BE2C (cell line): ENCODE measurements at regions not wholly inside any gene's neighbourhood (a gene's known extent, or its start where the extent isn't known, plus 50 kb on each side); places are given as distances from the start of the nearest gene placed in this dataset.

Source experiments
- DNase-seq: peaks from one replicate; pipeline ENCODE4 v3.0.0-alpha.2; 2020
- H3K27me3 ChIP-seq: fragments of 250-450 bp; sonication (Bioruptor Pico); 2 replicates; pipeline ENCODE4 v1.5.1; 2020; ENCODE audit warnings: mild to moderate bottlenecking
- H3K36me3 ChIP-seq: fragments of 250-450 bp; sonication (Bioruptor Pico); 2 replicates; pipeline ENCODE4 v1.5.1; 2020; ENCODE audit warnings: mild to moderate bottlenecking
- H3K4me1 ChIP-seq: fragments of 250-450 bp; sonication (Bioruptor Pico); 2 replicates; pipeline ENCODE4 v1.5.1; 2020
- H3K4me3 ChIP-seq: 2 replicates; pipeline ENCODE4 v1.5.1; 2011; ENCODE audit warnings: low read depth, low read length
- H3K9me3 ChIP-seq: fragments of 250-450 bp; sonication (Bioruptor Pico); 2 replicates; pipeline ENCODE4 v1.5.1; 2020
- TF ChIP-seq, protein P1 (sequence below): IDR thresholded peaks from 2 replicates; pipeline ENCODE4 v1.5.1; 2012; ENCODE audit warnings: mild to moderate bottlenecking, low read depth, low read length

DNA sequence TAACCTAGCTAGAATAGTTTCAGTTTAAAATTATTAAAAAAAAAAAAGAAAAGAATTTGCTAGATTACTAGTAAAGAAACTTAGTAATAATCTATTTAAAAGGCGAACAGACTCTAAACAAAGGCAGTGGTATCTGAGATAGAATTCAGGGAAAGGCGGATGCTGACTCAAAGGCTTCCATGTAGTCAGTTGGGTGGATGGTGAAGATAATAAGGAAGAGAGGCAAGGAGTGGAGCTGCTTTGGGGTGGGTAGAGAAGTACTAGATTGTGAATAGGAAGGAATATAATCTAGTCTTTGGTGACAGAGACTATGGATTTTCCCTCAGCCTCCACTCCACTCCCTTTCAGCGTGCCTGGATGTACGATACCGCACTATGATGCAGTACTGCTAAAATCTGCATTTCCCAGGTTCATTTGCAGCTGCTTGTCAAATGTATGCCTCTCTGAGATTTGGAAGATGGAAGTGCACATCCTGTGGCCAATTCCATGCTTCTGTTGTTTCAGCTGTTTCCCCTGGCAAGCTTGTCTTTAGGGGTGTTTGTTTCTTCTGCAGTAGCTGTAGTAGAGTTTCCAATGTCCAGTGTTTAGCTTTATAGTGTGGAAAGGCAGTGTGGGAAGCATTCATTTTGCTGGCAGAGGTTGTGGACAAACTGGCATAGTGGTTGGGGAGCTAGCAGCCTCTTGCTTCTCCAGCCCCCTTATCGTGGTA lies 184.6 kb upstream of the NRIP1 start:
- TF ChIP-seq, protein P1, sequence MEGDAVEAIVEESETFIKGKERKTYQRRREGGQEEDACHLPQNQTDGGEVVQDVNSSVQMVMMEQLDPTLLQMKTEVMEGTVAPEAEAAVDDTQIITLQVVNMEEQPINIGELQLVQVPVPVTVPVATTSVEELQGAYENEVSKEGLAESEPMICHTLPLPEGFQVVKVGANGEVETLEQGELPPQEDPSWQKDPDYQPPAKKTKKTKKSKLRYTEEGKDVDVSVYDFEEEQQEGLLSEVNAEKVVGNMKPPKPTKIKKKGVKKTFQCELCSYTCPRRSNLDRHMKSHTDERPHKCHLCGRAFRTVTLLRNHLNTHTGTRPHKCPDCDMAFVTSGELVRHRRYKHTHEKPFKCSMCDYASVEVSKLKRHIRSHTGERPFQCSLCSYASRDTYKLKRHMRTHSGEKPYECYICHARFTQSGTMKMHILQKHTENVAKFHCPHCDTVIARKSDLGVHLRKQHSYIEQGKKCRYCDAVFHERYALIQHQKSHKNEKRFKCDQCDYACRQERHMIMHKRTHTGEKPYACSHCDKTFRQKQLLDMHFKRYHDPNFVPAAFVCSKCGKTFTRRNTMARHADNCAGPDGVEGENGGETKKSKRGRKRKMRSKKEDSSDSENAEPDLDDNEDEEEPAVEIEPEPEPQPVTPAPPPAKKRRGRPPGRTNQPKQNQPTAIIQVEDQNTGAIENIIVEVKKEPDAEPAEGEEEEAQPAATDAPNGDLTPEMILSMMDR, result no peak
- H3K9me3 ChIP-seq, result no peaks in the 10 kb centered on the region
- no peak for DNase-seq
- no peaks in the 10 kb centered on the region for H3K27me3 ChIP-seq
- H3K36me3 ChIP-seq, result no peaks in the 10 kb centered on the region
- no peak overlapping the region for H3K4me3 ChIP-seq
- no peaks in the 10 kb centered on the region for H3K4me1 ChIP-seq

DNA sequence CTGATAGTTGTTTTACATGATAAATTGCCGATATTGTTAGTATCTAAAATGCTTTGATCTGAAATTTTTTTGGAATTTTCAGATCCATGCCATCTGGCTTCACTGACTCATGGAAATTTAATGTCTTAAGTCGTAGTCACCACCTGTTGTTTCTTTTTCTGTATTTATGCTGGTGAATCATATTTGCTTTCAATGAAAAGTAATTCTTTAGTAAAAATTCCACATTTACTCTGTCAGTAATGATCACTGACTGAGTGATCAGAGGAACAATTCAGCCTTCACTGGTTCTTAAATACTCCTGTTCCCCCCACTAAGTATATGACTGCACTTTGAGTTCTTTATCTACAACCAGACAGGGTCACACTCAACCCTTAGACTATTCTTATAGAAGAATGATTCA lies 185.6 kb upstream of the NRIP1 start:
- Histone ChIP-seq H3K27me3 (no peaks in the 10 kb centered on the region), H3K36me3 (no peaks in the 10 kb centered on the region), H3K4me1 (no peaks in the 10 kb centered on the region), H3K9me3 (no peaks in the 10 kb centered on the region), H3K4me3 (no peak overlapping the region)
- no peak for DNase-seq
- TF ChIP-seq, protein P1, result no peak

DNA sequence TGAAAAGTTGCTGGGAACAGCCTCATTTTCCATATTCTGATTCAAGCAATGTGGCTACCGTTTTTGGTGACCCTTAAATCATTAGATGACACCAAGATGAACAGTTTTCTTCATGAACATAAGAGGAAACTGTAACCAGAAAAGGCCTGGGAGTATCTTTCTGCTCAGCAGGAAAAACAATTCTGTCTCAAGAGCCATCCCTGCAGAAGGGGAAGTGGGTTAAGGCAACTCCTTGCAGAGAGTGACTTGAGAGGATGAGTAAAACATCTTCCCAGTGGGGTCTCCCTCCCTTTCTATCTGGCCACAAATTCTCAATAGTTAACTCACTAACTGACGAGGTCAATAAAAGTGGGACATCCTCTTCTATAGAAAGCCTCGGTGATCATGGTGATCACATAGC lies 187.6 kb upstream of the NRIP1 start:
- Histone ChIP-seq H3K4me1 (no peaks in the 10 kb centered on the region; the same call in 1 of the 2 replicates), H3K36me3 (no peaks in the 10 kb centered on the region), H3K9me3 (no peaks in the 10 kb centered on the region), H3K27me3 (no peaks in the 10 kb centered on the region), H3K4me3 (no peak overlapping the region)
- TF ChIP-seq, protein P1, result no peak
- no peak for DNase-seq

DNA sequence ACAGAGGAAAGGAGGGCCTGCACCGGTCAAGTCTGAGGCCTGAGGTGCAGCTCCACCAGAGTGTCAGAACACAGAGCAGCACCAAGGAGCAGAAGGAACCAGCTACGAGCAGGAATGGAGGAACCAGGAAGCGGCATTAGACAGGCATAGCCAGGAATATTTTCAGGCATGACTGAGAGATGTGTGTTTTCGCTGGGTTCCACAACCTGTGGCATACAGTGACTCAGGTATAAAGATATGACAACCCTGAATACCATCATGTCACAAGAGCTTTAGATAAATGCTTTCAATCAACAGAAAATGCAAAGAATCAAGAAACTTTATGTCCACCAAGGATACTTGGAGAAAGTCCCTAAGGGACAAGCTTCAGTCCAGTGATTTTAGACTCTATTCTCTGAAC lies 189.3 kb upstream of the NRIP1 start:
- no peaks in the 10 kb centered on the region for H3K27me3 ChIP-seq
- no peak overlapping the region for H3K4me3 ChIP-seq
- DNase-seq, result no peak
- no peaks in the 10 kb centered on the region; the same call in 1 of the 2 replicates for H3K4me1 ChIP-seq
- no peaks in the 10 kb centered on the region for H3K9me3 ChIP-seq
- TF ChIP-seq, protein P1, result no peak
- no peaks in the 10 kb centered on the region for H3K36me3 ChIP-seq

DNA sequence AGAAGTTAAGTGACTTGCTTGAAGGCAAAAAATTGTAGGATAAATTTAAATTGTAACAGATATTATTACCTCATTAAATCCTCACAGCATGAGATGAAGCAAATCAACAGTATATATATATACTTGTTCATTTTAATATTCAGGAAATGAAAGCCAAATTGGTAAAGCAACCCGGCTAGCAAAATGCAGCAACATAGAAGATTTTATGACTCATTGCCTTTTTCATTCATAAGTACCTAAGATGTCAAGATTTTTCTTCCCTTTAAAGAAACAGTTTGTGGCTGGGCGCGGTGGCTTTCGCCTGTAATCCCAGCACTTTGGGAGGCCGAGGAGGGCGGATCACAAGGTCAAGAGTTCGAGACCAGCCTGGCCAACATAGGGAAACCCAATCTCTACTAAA lies 190.5 kb upstream of the NRIP1 start:
- Histone ChIP-seq H3K4me3 (no peak overlapping the region), H3K36me3 (no peaks in the 10 kb centered on the region), H3K27me3 (no peaks in the 10 kb centered on the region), H3K4me1 (no peaks in the 10 kb centered on the region; the same call in 1 of the 2 replicates), H3K9me3 (no peaks in the 10 kb centered on the region)
- no peak for DNase-seq
- TF ChIP-seq, protein P1, result no peak

DNA sequence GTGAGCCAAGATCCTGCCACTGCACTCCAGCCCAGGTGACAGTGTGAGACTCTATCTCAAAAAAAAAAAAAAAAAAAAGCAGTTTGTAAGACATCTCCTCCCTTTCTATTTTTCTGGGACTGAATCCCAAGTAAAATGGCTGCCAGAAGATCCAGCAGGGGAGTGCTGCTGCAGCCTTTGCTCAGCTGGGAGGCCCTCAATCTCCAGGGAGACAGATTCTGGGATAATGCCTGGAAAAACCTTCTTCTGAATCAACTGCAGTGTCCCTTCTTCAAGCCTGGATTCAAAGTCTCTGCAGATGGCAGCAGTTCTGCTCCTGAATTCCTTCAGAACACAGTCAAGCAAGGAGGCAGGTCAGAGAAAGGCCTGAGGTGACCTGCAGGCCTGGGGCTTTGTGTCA lies 191.0 kb upstream of the NRIP1 start:
- Histone ChIP-seq H3K36me3 (no peaks in the 10 kb centered on the region), H3K4me3 (no peak overlapping the region), H3K9me3 (no peaks in the 10 kb centered on the region), H3K27me3 (no peaks in the 10 kb centered on the region), H3K4me1 (no peaks in the 10 kb centered on the region; the same call in 1 of the 2 replicates)
- no peak for DNase-seq
- TF ChIP-seq, protein P1, result no peak
